Neuronal stem cell (in vitro differentiated cells): ENCODE measurements at regions not wholly inside any gene's neighbourhood (a gene's known extent, or its start where the extent isn't known, plus 50 kb on each side); places are given as distances from the start of the nearest gene placed in this dataset.

ENCODE experiments used
- DNase-seq: peaks from one replicate; pipeline ENCODE4 v3.0.0-alpha.2; 2013; ENCODE audit warnings: low spot score
- H2AFZ ChIP-seq: one replicate; pipeline ENCODE4 v1.6.1; 2013; ENCODE audit warnings: mild to moderate bottlenecking, low read length, inconsistent platforms
- H2AK5ac ChIP-seq: 2 replicates; pipeline ENCODE4 v1.6.1; 2013; ENCODE audit warnings: low read depth, mild to moderate bottlenecking, inconsistent platforms, low read length, moderate library complexity, mixed read lengths
- H2BK120ac ChIP-seq: 2 replicates; pipeline ENCODE4 v1.6.1; 2013; ENCODE audit warnings: low read depth, mild to moderate bottlenecking, inconsistent platforms, low read length, moderate library complexity, mixed read lengths
- H2BK12ac ChIP-seq: one replicate; pipeline ENCODE4 v1.6.1; 2013; ENCODE audit warnings: low read length, inconsistent platforms
- H2BK15ac ChIP-seq: 2 replicates; pipeline ENCODE4 v1.6.1; 2013; ENCODE audit warnings: mild to moderate bottlenecking, low read length, inconsistent platforms, mixed read lengths
- H2BK5ac ChIP-seq: one replicate; pipeline ENCODE4 v1.6.1; 2013; ENCODE audit warnings: inconsistent platforms, mild to moderate bottlenecking, low read length, moderate library complexity
- H3K14ac ChIP-seq: one replicate; pipeline ENCODE4 v1.6.1; 2013; ENCODE audit warnings: low read length, inconsistent platforms
- H3K18ac ChIP-seq: 2 replicates; pipeline ENCODE4 v1.6.1; 2013; ENCODE audit warnings: low read length, inconsistent platforms
- H3K23ac ChIP-seq: 2 replicates; pipeline ENCODE4 v1.6.1; 2013; ENCODE audit warnings: low read depth, mild to moderate bottlenecking, mixed read lengths, low read length, inconsistent platforms; ENCODE audit not compliant: poor library complexity
- H3K27ac ChIP-seq: replicated peaks from 3 replicates; pipeline ENCODE4 v1.5.1; 2013; ENCODE audit warnings: low read length, inconsistent platforms
- H3K27me3 ChIP-seq, 3 experiments: 2 replicates each; pipeline ENCODE4 v1.6.1; 2013; ENCODE audit warnings: low read length in 3 of 3, mild to moderate bottlenecking in 2 of 3, inconsistent platforms in 1 of 3, low read depth in 1 of 3, mixed read lengths in 1 of 3, moderate library complexity in 1 of 3; ENCODE audit not compliant: control insufficient read depth in 3 of 3, insufficient read depth in 3 of 3
- H3K36me3 ChIP-seq, 2 donors: replicated peaks in 1 of 2; 2 replicates each; pipeline ENCODE4 v1.6.1; 2013; ENCODE audit warnings: low read length in 2 of 2; ENCODE audit not compliant: control insufficient read depth in 2 of 2, insufficient read depth in 2 of 2
- H3K4ac ChIP-seq: 2 replicates; pipeline ENCODE4 v1.6.1; 2013; ENCODE audit warnings: inconsistent platforms, mild to moderate bottlenecking, low read length, moderate library complexity
- H3K4me1 ChIP-seq, 2 donors: 1 replicate in 1 of 2; 2 replicates in 1 of 2; pipeline ENCODE4 v1.6.1; 2013; ENCODE audit warnings: low read length in 2 of 2, low read depth in 1 of 2; ENCODE audit not compliant: control insufficient read depth in 2 of 2, insufficient read depth in 1 of 2
- H3K4me2 ChIP-seq: one replicate; pipeline ENCODE4 v1.6.1; 2013; ENCODE audit warnings: mild to moderate bottlenecking, low read length, inconsistent platforms; ENCODE audit not compliant: insufficient read depth, poor library complexity, severe bottlenecking
- H3K4me3 ChIP-seq, 2 donors: 2 replicates each; pipeline ENCODE4 v1.5.1; 2013; ENCODE audit warnings: low read length in 2 of 2, mild to moderate bottlenecking in 2 of 2, inconsistent platforms in 1 of 2, moderate library complexity in 1 of 2
- H3K79me1 ChIP-seq: one replicate; pipeline ENCODE4 v1.6.1; 2013; ENCODE audit warnings: low read depth, mild to moderate bottlenecking, inconsistent platforms, low read length, moderate library complexity
- H3K9ac ChIP-seq: one replicate; pipeline ENCODE4 v1.6.1; 2013; ENCODE audit warnings: mild to moderate bottlenecking, low read depth, low read length, inconsistent platforms; ENCODE audit not compliant: poor library complexity
- H3K9me3 ChIP-seq, 2 donors: replicated peaks in 1 of 2; 2 replicates each; pipeline versions ENCODE3 to v1.6.1; 2013; ENCODE audit warnings: low read length in 2 of 2, mild to moderate bottlenecking in 2 of 2, inconsistent platforms in 1 of 2, low read depth in 1 of 2, mixed read lengths in 1 of 2, moderate library complexity in 1 of 2; ENCODE audit not compliant: control insufficient read depth in 2 of 2, insufficient read depth in 1 of 2
- H4K8ac ChIP-seq: one replicate; pipeline ENCODE4 v1.6.1; 2013; ENCODE audit warnings: low read depth, mild to moderate bottlenecking, inconsistent platforms, low read length, moderate library complexity
- H4K91ac ChIP-seq: one replicate; pipeline ENCODE4 v1.6.1; 2013; ENCODE audit warnings: low read length, low read depth, mild to moderate bottlenecking, inconsistent platforms; ENCODE audit not compliant: poor library complexity
- whole genome bisulfite sequencing, 2 donors: extraction: QIAGEN DNeasy Blood & Tissue Kit; methylation state at CpG; one replicate each; pipeline ENCODE4 v1.1.7; 2013; ENCODE audit warnings: missing lambda C conversion rate in 2 of 2, mixed read lengths in 1 of 2; ENCODE audit not compliant: insufficient read length in 2 of 2, insufficient replicate concordance in 1 of 2; ENCODE audit errors: extremely low coverage in 2 of 2; 5-methylcytosine and 5-hydroxymethylcytosine counted together

GRCh38 chr3:30174357-30174756, 432.0 kb upstream of the TGFBR2 start:
- Histone ChIP-seq H2BK120ac (no peak overlapping the region), H2AFZ (no peak overlapping the region), H2BK5ac (no peak overlapping the region), H3K9ac (no peak overlapping the region), H4K91ac (no peak overlapping the region), H3K23ac (no peak overlapping the region), H3K4ac (no peak overlapping the region), H3K14ac (no peak overlapping the region), H3K4me3 (no peak overlapping the region), H3K4me2 (no peak overlapping the region), H3K27me3 (no peaks in the 10 kb centered on the region), H2BK12ac (no peak overlapping the region), H3K9me3 (no peaks in the 10 kb centered on the region), H2BK15ac (no peak overlapping the region), H2AK5ac (no peak overlapping the region), H3K4me1 (no peaks in the 10 kb centered on the region), H3K18ac (no peak overlapping the region), H3K27ac (no peak overlapping the region), H3K36me3 (no peaks in the 10 kb centered on the region), H3K79me1 (no peaks in the 10 kb centered on the region), H4K8ac (no peak overlapping the region)
- DNase-seq, result no peak

- no peak overlapping the region for H3K9ac ChIP-seq
- no peak overlapping the region for H2AFZ ChIP-seq
- H3K36me3 ChIP-seq, result no peaks in the 10 kb centered on the region
- no peak overlapping the region for H3K4me2 ChIP-seq
- no CpG with 5 or more reads among the region's 4 CpGs for WGBS, 2 donors
- H2BK5ac ChIP-seq, result no peak overlapping the region
- no peak overlapping the region for H2AK5ac ChIP-seq
- no peaks in the 10 kb centered on the region for H3K9me3 ChIP-seq
- no peak overlapping the region for H3K4ac ChIP-seq
- H2BK120ac ChIP-seq, result no peak overlapping the region
- DNase-seq, result no peak
- no peaks in the 10 kb centered on the region for H3K27me3 ChIP-seq
- no peak overlapping the region for H3K18ac ChIP-seq
- no peak overlapping the region for H3K4me3 ChIP-seq
- no peak overlapping the region for H4K8ac ChIP-seq
- no peak overlapping the region for H3K23ac ChIP-seq
- H2BK12ac ChIP-seq, result no peak overlapping the region
- H3K14ac ChIP-seq, result no peak overlapping the region
- H3K27ac ChIP-seq, result no peak overlapping the region
- no peak overlapping the region for H4K91ac ChIP-seq
- no peaks in the 10 kb centered on the region for H3K79me1 ChIP-seq
- H2BK15ac ChIP-seq, result no peak overlapping the region
- H3K4me1 ChIP-seq, result peaks cover 2 to 3% of the 10 kb centered on the region in 2 donors
Measured at GRCh38 chr3:30180310-30181177, 425.9 kb upstream of the TGFBR2 start.

GRCh38 chr3:30181178-30181465, 425.3 kb upstream of the TGFBR2 start:
- no peak for DNase-seq
- Histone ChIP-seq H4K8ac (no peak overlapping the region), H3K4me3 (no peak overlapping the region), H2BK12ac (no peak overlapping the region), H2BK120ac (no peak overlapping the region), H3K79me1 (no peaks in the 10 kb centered on the region), H3K14ac (no peak overlapping the region), H2BK5ac (no peak overlapping the region), H2AK5ac (no peak overlapping the region), H3K4me2 (no peak overlapping the region), H2BK15ac (no peak overlapping the region), H3K27me3 (no peaks in the 10 kb centered on the region), H3K9ac (no peak overlapping the region), H4K91ac (no peak overlapping the region), H3K27ac (no peak overlapping the region), H3K4ac (no peak overlapping the region), H3K9me3 (no peaks in the 10 kb centered on the region), H3K4me1 (peaks cover 2 to 3% of the 10 kb centered on the region in 2 donors), H2AFZ (no peak overlapping the region), H3K18ac (no peak overlapping the region), H3K36me3 (no peaks in the 10 kb centered on the region), H3K23ac (no peak overlapping the region)
- no CpG with 5 or more reads among the region's 1 CpG for WGBS, 2 donors

- H3K4me1 ChIP-seq, result peaks cover 2 to 3% of the 10 kb centered on the region in 2 donors
- H3K4me2 ChIP-seq, result no peak overlapping the region
- no peaks in the 10 kb centered on the region for H3K79me1 ChIP-seq
- no peak overlapping the region for H2BK120ac ChIP-seq
- no peak overlapping the region for H3K27ac ChIP-seq
- H3K4ac ChIP-seq, result no peak overlapping the region
- no peak overlapping the region for H2BK15ac ChIP-seq
- H3K36me3 ChIP-seq, result no peaks in the 10 kb centered on the region
- no peak overlapping the region for H4K8ac ChIP-seq
- H3K14ac ChIP-seq, result no peak overlapping the region
- no peak overlapping the region for H3K4me3 ChIP-seq
- no peak overlapping the region for H2AK5ac ChIP-seq
- no peak for DNase-seq
- H2BK12ac ChIP-seq, result no peak overlapping the region
- H2BK5ac ChIP-seq, result no peak overlapping the region
- H3K18ac ChIP-seq, result no peak overlapping the region
- no peaks in the 10 kb centered on the region for H3K9me3 ChIP-seq
- no peak overlapping the region for H4K91ac ChIP-seq
- no peaks in the 10 kb centered on the region for H3K27me3 ChIP-seq
- H3K9ac ChIP-seq, result no peak overlapping the region
- H3K23ac ChIP-seq, result no peak overlapping the region
- no peak overlapping the region for H2AFZ ChIP-seq
Measured at GRCh38 chr3:30181581-30181980, 424.8 kb upstream of the TGFBR2 start.
